PFSK-1 (cell line): ENCODE measurements at regions not wholly inside any gene's neighbourhood (a gene's known extent, or its start where the extent isn't known, plus 50 kb on each side); places are given as distances from the start of the nearest gene placed in this dataset.

Experiments
- FOXP2 ChIP-seq: optimal IDR thresholded peaks from 2 replicates; pipeline ENCODE3; 2011; ENCODE audit warnings: borderline replicate concordance, control low read depth, inconsistent platforms; ENCODE audit not compliant: insufficient read depth; ENCODE audit errors: extremely low read length, extremely low read depth
- POLR2AphosphoS5 ChIP-seq: IDR thresholded peaks from 2 replicates; pipeline ENCODE4 v1.6.1; 2012; ENCODE audit warnings: low read depth, mild to moderate bottlenecking, control low read depth, low read length, moderate library complexity
- REST ChIP-seq, 2 experiments: IDR thresholded peaks; 2 replicates each; pipeline versions ENCODE4 v1.6.1 to v1.8.0; 2011 to 2012; ENCODE audit warnings: low read depth in 2 of 2, low read length in 2 of 2, control low read depth in 1 of 2, inconsistent platforms in 1 of 2, mild to moderate bottlenecking in 1 of 2, moderate library complexity in 1 of 2; ENCODE audit not compliant: insufficient read depth in 1 of 2
- SIN3A ChIP-seq: IDR thresholded peaks from 2 replicates; pipeline ENCODE4 v1.6.1; 2012; ENCODE audit warnings: mild to moderate bottlenecking, low read length, moderate library complexity, borderline replicate concordance; ENCODE audit not compliant: insufficient read depth
- TAF1 ChIP-seq: IDR thresholded peaks from 2 replicates; pipeline ENCODE4 v1.6.1; 2012; ENCODE audit warnings: low read length, control low read depth, borderline replicate concordance; ENCODE audit not compliant: insufficient read depth

DNA sequence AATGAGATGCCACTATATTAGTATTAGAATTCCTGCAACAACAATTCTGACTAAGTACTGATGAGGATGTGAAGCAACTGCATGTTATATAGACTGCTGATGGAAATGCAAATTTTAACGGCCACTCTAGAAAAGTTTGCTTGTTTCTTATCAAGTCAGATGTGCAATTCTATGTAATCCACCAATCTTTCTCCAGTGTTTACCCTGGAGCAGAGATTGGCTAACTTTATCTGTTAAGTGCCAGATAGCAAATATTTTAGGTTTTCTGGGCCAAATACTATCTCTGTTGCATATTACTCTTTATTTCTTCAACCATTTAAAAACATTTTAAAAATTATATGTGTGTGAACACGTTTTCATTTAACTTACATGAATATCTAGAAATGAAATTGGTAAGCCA lies 586.9 kb downstream of the FAM181B start:
- TF ChIP-seq POLR2AphosphoS5 (no peak), FOXP2 (no peak), REST (IDR thresholded peaks at IDR 0.05; ENCODE audit: insufficient read depth in 1 of 2, low read depth in 2 of 2, low read length in 2 of 2) (no peak)

GRCh38 chr11:82118946-82119345 lies 614.7 kb downstream of the FAM181B start:
- TF ChIP-seq FOXP2, result no peak
- no peak for TF ChIP-seq REST (IDR thresholded peaks at IDR 0.05; ENCODE audit: insufficient read depth in 1 of 2, low read depth in 2 of 2, low read length in 2 of 2)
- no peak for TF ChIP-seq POLR2AphosphoS5
- no peak for TF ChIP-seq SIN3A
- TF ChIP-seq TAF1, result no peak

DNA sequence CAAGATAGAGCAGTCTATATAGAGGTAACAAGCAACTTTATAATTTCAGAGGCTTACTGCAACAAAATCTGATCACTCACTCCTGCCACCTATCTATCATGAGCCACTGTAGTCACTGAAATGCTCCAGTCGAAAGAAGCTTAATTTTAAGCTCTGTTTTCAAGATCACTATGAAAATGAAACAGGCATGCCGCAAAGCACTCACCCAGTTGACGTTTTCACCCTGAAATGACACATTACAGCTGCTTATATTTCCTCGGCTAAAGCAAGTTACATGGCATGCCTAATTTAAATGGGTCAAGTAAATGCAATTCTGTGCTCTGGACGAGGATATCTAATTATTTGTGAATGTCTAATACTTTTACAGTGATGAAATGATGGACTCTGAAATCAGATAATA lies 616.3 kb downstream of the FAM181B start:
- no peak for TF ChIP-seq SIN3A
- no peak for TF ChIP-seq TAF1

DNA sequence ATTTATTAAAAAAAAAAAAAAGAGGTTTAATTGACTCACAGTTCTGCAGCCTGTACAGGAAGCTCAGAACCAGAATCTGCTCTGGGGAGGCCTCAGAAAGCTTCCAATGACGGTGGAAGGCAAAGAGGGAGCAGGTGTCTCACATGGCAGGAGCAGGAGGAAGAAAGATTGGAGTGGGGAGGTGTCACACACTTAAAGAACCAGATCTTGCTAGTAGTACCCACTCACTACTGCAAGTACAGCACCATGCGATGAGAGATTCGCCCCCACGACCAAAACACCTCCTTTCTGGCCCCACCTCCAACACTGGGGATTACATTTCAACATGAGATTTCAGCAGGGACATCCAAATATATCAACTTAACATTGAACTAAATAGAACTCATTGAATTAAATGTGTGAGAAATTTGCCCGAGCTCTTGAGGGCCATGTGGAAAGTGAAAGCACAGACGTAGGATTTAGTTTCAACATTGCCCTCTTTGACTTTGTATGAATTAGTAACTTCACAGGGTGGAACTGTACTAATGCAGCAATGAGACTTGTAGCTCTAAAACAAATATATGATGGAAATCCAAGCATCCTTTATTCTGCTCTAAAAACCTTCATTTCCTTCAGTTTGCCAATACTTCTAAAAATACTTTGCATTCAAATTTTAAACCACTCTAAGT lies 628.2 kb downstream of the FAM181B start:
- TF ChIP-seq REST (IDR thresholded peaks at IDR 0.05; ENCODE audit: insufficient read depth in 1 of 2, low read depth in 2 of 2, low read length in 2 of 2) (no peak), POLR2AphosphoS5 (no peak), TAF1 (no peak), SIN3A (no peak), FOXP2 (no peak)

DNA sequence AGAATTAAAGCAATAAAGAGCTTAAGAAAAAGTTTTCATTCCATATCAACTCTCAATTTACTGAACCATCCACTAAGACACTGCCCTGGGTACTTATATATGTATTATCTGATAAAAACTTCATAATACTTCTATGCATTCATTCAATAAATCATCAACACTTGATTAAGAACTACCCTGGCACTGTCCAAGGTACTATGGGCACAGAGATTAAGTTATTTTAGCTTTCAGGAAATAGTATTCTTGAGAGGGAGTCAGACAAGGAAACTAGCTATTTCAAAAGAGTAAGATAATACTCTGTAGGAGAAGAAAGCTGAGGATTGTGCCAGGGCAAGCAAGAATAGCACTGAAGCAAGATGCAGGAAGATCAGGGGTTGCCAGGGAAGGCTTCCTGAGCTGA lies 640.8 kb downstream of the FAM181B start:
- TF ChIP-seq REST (IDR thresholded peaks at IDR 0.05; ENCODE audit: insufficient read depth in 1 of 2, low read depth in 2 of 2, low read length in 2 of 2) (peak in 1 of 2 experiments; percentile 76; a peak in 1 of 4 replicates), SIN3A (no peak)
